ENCODE measurements at regions not wholly inside any gene's neighbourhood (a gene's known extent, or its start where the extent isn't known, plus 50 kb on each side); places are given as distances from the start of the nearest gene placed in this dataset.
"Not testable (repeated sequence)": the region's sequence is repeated elsewhere in the genome, so short reads cannot be mapped to it uniquely, and the experiment has no call there.

DNA sequence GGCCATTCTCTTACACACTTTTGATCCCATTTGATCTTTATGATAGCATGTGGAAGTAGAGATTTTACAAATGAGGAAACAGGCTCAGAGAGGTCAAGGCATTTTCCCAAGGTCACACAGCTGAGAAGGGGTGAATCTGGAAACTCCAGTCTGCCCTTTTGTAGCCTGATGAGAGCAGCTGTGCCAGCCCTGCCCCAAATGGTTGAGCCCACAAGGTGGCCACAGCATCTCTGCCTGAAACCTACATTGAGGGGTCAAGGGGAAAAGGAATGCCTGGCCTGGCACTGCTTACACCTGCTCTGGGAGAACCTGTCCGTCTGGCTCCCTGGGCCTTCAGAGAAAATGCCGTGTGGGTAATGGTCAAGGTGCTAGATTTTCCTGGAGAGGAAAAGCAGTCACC is 200.2 kb upstream of the LINGO1 start:
- DNase-seq (ENCODE audit: low read depth): no peak
- H3K4me3 ChIP-seq (ENCODE audit: low read depth, low read length): no peak overlapping the region
- TF ChIP-seq, protein P1, sequence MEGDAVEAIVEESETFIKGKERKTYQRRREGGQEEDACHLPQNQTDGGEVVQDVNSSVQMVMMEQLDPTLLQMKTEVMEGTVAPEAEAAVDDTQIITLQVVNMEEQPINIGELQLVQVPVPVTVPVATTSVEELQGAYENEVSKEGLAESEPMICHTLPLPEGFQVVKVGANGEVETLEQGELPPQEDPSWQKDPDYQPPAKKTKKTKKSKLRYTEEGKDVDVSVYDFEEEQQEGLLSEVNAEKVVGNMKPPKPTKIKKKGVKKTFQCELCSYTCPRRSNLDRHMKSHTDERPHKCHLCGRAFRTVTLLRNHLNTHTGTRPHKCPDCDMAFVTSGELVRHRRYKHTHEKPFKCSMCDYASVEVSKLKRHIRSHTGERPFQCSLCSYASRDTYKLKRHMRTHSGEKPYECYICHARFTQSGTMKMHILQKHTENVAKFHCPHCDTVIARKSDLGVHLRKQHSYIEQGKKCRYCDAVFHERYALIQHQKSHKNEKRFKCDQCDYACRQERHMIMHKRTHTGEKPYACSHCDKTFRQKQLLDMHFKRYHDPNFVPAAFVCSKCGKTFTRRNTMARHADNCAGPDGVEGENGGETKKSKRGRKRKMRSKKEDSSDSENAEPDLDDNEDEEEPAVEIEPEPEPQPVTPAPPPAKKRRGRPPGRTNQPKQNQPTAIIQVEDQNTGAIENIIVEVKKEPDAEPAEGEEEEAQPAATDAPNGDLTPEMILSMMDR (IDR thresholded peaks at IDR 0.05; ENCODE audit: insufficient read depth, low read length): no peak

DNA sequence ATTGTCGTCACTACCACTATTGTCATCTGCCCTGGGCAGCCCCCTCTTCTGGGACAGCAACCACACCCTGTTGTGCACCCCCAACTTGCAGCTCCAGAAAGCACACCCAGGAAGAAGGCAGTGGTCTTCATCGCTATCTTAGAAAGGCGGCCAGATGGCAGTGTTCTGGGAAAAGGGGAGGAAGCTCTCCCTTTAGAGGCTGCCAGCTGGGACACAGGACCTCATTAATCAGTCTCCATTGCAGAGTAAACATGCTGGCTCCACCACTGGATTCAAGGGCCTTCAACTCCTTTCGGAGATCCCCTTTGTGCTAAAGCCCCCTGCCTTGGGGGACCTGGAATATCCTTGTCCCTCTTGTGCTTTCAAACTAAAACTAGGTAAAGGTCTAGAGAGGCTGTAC is 199.3 kb upstream of the LINGO1 start:
- DNase-seq (ENCODE audit: low read depth): no peak
- TF ChIP-seq, protein P1 (IDR thresholded peaks at IDR 0.05; ENCODE audit: insufficient read depth, low read length): no peak
- H3K4me3 ChIP-seq (ENCODE audit: low read depth, low read length): no peak overlapping the region

DNA sequence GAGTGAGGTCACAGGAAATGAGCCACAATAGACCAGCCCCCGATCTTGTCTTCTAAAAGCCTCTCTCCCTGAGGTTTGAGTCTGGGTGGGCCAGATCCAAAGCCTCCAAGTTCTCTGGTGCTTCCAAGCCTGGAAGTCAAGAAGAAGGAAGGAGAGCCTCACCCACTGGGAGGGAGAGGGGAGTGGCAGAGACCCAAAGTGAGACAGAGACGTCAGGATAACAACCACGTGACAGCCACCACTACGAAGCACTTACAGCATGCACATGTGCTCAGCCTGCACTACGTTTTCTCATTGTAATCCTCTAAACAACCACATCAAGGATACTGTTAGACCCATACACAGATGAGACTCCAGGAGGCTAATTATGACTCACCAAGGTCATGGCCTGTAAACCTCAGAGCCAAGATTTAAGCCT is 197.3 kb upstream of the LINGO1 start:
- TF ChIP-seq, protein P1 (IDR thresholded peaks at IDR 0.05; ENCODE audit: insufficient read depth, low read length): no peak
- DNase-seq (ENCODE audit: low read depth): peak; percentile 70
- no peak overlapping the region for H3K4me3 ChIP-seq (ENCODE audit: low read depth, low read length)

DNA sequence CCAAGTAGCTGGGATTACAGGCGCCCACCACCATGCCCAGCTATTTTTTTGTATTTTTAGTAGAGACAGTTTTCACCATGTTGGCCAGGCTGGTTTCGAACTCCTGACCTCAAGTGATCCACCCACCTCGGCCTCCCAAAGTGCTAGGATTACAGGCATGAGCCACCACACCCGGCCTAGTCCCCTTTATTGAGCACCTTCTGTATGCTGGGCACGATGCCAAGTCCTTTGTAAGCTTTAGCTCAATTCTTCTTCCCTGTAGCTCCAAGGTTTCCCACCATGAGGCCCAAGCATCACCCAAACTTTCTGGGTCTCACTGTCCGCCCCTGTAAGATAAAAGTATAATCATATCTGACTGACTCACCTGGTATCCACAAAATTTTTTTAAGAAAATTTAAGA is 196.6 kb upstream of the LINGO1 start:
- not testable (repeated sequence) for DNase-seq (ENCODE audit: low read depth); H3K4me3 ChIP-seq (ENCODE audit: low read depth, low read length)

DNA sequence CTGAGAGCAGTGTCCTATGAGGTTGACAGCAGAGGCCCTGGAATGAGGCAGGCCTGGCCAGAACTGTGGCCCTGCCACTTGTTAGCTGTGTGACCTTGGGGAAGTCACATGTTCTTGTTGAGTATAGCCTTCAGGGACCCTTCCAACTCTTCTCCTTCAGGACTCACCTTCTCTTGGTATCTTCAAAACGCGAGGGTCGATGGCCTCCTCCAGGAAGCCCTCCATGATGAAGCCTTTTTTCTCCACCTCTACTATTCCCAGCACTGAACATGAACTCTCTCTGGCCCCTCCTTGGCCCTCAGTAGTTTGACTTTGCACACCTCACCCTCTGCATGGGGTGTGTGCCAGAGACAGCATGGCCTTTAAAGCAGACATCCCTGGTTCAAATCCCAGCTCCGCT is 195.1 kb upstream of the LINGO1 start:
- DNase-seq (ENCODE audit: low read depth): no peak
- TF ChIP-seq, protein P1 (IDR thresholded peaks at IDR 0.05; ENCODE audit: insufficient read depth, low read length): no peak
- H3K4me3 ChIP-seq (ENCODE audit: low read depth, low read length): no peak overlapping the region

DNA sequence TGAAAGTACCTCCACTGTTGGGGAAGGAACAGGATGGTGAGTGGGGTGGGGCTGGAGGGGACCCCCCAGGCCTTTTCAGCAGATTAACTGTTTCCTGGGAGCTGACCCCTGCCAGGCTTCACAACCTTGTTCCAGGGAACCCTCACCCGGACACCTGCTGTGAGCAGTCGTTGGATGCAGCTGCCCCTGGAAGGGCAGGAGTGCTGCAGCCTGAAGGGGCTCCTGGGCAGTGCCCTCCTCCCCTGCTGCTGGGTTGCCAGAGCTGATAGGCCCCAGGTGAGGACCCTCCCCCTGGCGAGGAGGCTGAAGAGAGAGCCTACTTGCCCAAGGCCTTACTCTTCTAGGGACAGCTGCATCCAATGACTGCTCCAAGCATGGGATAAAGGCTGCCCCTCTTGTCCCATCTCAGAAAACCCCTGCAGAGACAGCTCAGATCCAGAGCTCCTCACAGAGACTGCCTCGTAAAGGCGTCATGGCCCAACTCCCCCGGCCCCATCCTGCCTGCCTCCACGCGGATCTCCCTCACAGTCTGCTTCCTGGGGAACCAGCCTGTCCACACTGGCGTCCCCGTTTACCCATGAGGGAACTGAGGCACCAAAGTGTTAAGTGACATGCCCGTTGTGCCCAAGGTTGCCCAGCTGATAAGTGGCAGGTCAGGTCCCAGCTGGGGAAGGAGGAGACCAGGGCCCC is 193.4 kb upstream of the LINGO1 start:
- DNase-seq (ENCODE audit: low read depth): no peak

DNA sequence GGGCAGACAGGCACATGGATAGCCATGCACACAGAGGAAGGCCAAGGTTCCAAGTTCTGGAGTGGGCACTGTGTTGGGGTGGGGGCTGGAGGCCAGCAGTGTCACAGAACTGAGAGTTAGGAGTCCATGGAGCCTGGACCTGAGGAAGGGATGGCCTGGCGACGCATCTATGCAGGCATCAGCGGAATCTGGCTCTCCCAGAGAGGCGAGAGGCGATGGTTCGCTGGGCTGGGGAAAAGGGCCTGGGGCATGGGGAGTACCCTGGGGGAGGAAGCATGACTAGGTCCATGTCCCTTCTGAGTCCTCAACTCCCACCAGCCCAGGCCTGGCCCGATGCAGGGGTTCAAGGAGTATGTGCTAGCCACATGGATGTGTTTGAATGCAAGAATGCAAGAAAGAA is 192.8 kb upstream of the LINGO1 start:
- H3K4me3 ChIP-seq (ENCODE audit: low read depth, low read length): no peak overlapping the region
- no peak for DNase-seq (ENCODE audit: low read depth)
- TF ChIP-seq, protein P1 (IDR thresholded peaks at IDR 0.05; ENCODE audit: insufficient read depth, low read length): no peak

More for the DNA sequence above, 193.4 kb upstream of the LINGO1 start:
- TF ChIP-seq, protein P1 (IDR thresholded peaks at IDR 0.05; ENCODE audit: insufficient read depth, low read length): no peak
- no peak overlapping the region for H3K4me3 ChIP-seq (ENCODE audit: low read depth, low read length)
